HL-60 (cell line): ENCODE measurements at regions not wholly inside any gene's neighbourhood (a gene's known extent, or its start where the extent isn't known, plus 50 kb on each side); places are given as distances from the start of the nearest gene placed in this dataset.

Experiments
- CTCF ChIP-seq: IDR thresholded peaks from one replicate; pipeline ENCODE4 v1.5.1; 2011; ENCODE audit warnings: low read length, control low read depth, inconsistent platforms; ENCODE audit not compliant: insufficient read depth
- POLR2AphosphoS5 ChIP-seq: IDR thresholded peaks from 2 replicates; pipeline ENCODE4 v1.6.1; 2012; ENCODE audit warnings: low read depth
- REST ChIP-seq: IDR thresholded peaks from 2 replicates; pipeline ENCODE4 v1.6.1; 2012; ENCODE audit warnings: low read depth; ENCODE audit not compliant: insufficient replicate concordance

GRCh38 chr3:164818318-164818717, 260.0 kb downstream of the SI start:
- TF ChIP-seq CTCF (no peak), REST (no peak), POLR2AphosphoS5 (no peak)
